Osteocyte (in vitro differentiated cells): ENCODE measurements at regions not wholly inside any gene's neighbourhood (a gene's known extent, or its start where the extent isn't known, plus 50 kb on each side); places are given as distances from the start of the nearest gene placed in this dataset.

ENCODE experiments used
- DNase-seq: peaks from one replicate; pipeline ENCODE4 v3.0.0; 2021; ENCODE audit warnings: mixed read lengths; ENCODE audit not compliant: unreplicated experiment; ENCODE audit errors: extremely low spot score
- H3K27ac Mint-ChIP-seq: one replicate; pipeline ENCODE4 v1.8.0; 2021; ENCODE audit warnings: mild to moderate bottlenecking, mixed read lengths; ENCODE audit not compliant: unreplicated experiment
- H3K27me3 Mint-ChIP-seq: one replicate; pipeline ENCODE4 v1.8.0; 2021; ENCODE audit warnings: mixed read lengths; ENCODE audit not compliant: unreplicated experiment
- H3K36me3 Mint-ChIP-seq: one replicate; pipeline ENCODE4 v1.8.0; 2021; ENCODE audit warnings: mixed read lengths; ENCODE audit not compliant: unreplicated experiment
- H3K4me1 Mint-ChIP-seq: one replicate; pipeline ENCODE4 v1.8.0; 2021; ENCODE audit warnings: mixed read lengths; ENCODE audit not compliant: unreplicated experiment
- H3K4me3 Mint-ChIP-seq: one replicate; pipeline ENCODE4 v1.8.0; 2021; ENCODE audit warnings: mild to moderate bottlenecking, moderate library complexity, mixed read lengths; ENCODE audit not compliant: unreplicated experiment
- H3K9me3 Mint-ChIP-seq: one replicate; pipeline ENCODE4 v1.8.0; 2021; ENCODE audit warnings: mixed read lengths; ENCODE audit not compliant: unreplicated experiment
- TF ChIP-seq, protein P1 (sequence below): fragments of 200-600 bp; sonication (generic); IDR thresholded peaks from 2 replicates; pipeline ENCODE4 v1.5.0; 2021; ENCODE audit warnings: antibody characterized with exemption, mild to moderate bottlenecking, moderate library complexity

DNA sequence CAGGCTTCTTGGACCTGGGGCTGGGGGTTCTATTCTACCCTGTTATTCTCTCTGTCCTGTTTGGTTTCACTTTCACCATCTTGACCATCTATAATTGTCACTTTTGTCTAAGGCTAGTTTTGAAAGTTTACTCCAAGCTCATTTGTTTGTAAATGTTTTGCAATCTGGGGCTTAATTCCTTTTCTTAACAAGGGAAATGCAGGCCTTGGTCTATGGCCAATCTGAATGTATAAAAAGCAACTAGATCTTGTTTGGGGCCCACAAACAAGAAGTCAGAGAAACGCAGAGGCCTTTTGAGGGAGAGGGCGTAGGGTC lies 86.3 kb upstream of the PREP start:
- no peak for DNase-seq

DNA sequence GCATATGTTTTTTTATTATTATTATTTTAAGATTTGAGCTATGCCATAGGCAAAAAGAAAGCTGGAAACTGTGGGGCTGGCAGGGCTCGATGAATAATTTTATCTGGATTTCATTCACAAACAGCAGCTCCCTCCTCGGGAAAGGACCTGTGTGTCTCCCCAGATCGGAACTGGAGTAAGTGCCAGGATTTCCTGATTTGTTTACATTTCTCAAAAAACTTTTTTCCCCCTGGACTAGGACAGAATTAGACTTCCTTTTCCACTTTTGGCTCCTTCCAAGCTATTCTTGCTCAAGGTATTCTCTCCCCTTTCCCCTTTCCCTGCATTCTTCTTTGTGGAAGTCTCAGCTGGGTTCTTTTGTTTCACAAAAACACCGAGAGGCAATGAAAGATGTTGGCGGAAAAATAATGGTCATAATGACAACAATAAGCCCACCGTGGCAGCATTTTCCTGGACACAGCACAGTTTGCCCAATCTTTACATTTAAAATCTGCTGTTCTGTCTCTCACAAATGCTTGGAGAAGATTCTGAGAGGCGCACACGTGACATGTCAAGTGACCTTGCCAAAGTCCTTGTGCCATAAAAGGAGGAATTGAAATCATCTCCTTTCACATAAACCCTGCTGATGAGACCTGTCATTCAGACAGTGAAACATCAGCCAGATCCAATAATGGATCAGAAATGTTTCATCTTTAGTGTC lies 85.8 kb upstream of the PREP start:
- TF ChIP-seq, protein P1, sequence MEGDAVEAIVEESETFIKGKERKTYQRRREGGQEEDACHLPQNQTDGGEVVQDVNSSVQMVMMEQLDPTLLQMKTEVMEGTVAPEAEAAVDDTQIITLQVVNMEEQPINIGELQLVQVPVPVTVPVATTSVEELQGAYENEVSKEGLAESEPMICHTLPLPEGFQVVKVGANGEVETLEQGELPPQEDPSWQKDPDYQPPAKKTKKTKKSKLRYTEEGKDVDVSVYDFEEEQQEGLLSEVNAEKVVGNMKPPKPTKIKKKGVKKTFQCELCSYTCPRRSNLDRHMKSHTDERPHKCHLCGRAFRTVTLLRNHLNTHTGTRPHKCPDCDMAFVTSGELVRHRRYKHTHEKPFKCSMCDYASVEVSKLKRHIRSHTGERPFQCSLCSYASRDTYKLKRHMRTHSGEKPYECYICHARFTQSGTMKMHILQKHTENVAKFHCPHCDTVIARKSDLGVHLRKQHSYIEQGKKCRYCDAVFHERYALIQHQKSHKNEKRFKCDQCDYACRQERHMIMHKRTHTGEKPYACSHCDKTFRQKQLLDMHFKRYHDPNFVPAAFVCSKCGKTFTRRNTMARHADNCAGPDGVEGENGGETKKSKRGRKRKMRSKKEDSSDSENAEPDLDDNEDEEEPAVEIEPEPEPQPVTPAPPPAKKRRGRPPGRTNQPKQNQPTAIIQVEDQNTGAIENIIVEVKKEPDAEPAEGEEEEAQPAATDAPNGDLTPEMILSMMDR: no peak
- H3K4me1 Mint-ChIP-seq: peaks cover 26% of the 10 kb centered on the region
- no peaks in the 10 kb centered on the region for H3K36me3 Mint-ChIP-seq
- H3K27ac Mint-ChIP-seq: no peak overlapping the region
- H3K27me3 Mint-ChIP-seq: no peaks in the 10 kb centered on the region
- no peaks in the 10 kb centered on the region for H3K9me3 Mint-ChIP-seq
- no peak overlapping the region for H3K4me3 Mint-ChIP-seq
- no peak for DNase-seq

More for the DNA sequence above, 86.3 kb upstream of the PREP start:
- TF ChIP-seq, protein P1: no peak
- Mint-ChIP-seq H3K27ac (no peak overlapping the region), H3K36me3 (no peaks in the 10 kb centered on the region), H3K4me3 (no peak overlapping the region), H3K9me3 (no peaks in the 10 kb centered on the region), H3K27me3 (no peaks in the 10 kb centered on the region), H3K4me1 (peaks cover 25% of the 10 kb centered on the region)

DNA sequence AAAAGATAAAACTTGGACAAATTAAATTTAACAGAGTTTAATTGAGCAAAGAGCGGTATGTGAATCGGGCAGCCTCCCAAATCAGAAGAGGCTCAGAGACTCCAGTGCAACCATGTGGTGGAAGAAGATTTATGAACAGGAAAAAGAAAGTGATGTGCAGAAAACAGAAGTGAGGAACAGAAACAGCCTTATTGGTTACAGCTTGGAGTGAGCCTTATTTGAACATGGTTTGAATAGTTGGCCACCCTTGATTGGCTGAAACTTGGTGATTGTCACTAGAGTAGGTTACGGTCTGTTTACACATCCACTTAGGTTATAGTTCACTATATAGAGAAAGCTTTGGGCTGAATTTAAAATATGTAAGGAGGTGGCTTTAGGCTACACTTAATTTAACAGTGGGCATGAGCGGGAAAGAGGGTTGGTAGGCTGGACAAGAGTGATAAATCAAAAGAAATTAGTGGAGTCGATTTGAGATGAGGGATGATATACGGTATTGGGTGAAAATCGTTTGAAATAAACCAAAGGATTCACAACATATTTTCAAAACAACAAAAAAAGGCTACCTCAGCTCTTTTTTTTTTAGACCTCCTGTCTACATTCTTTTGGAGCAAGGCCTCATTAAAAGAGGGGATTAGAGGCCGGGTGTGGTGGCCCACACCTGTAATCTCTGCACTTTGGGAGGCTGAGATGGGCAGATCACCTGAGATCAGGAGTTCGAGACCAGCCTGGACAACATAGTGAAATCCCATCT lies 84.3 kb upstream of the PREP start:
- Mint-ChIP-seq H3K36me3 (no peaks in the 10 kb centered on the region), H3K27ac (no peak overlapping the region), H3K9me3 (no peaks in the 10 kb centered on the region), H3K27me3 (no peaks in the 10 kb centered on the region), H3K4me3 (no peak overlapping the region), H3K4me1 (peaks cover 24% of the 10 kb centered on the region)
- TF ChIP-seq, protein P1: no peak
- DNase-seq: no peak

DNA sequence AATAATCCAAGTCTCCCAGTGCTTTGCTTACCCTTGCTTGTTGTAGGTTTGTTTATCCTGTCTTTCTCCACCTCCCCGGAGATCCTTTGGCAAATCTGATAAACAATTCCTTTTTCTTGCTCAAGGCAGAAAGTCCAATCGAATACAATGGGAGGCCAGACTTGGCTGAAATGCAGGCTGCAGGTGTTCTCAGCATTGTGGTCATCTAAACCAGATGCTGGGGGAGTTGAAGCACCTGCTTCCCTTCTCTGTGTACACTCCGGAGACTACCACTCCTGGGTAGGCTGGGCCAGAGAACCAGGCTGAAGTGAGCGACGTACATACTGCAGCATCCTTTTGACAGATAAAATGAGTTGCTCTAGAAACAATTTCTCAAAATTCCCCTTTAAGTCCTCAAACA lies 82.6 kb upstream of the PREP start:
- Mint-ChIP-seq H3K36me3 (no peaks in the 10 kb centered on the region), H3K4me3 (no peak overlapping the region), H3K4me1 (peaks cover 32% of the 10 kb centered on the region), H3K27ac (no peak overlapping the region), H3K27me3 (no peaks in the 10 kb centered on the region), H3K9me3 (no peaks in the 10 kb centered on the region)
- no peak for DNase-seq
- TF ChIP-seq, protein P1: no peak
